B cell (primary cell): ENCODE measurements at regions not wholly inside any gene's neighbourhood (a gene's known extent, or its start where the extent isn't known, plus 50 kb on each side); places are given as distances from the start of the nearest gene placed in this dataset.

Experiments used
- ATAC-seq: fragments of 200-7000 bp; cut with Tn5 transposase; one replicate; pipeline ENCODE4 v1.10.0; 2021; ENCODE audit warnings: low read depth, mild to moderate bottlenecking, moderate number of reproducible peaks, moderate library complexity
- CTCF ChIA-PET: fragments of 350-600 bp; sonication (Branson Sonifier 250); formaldehyde crosslinking; loops from one replicate; lab custom pipeline; 2021; ENCODE audit warnings: antibody characterized with exemption, inconsistent platforms; lab: Charles Lee
- POLR2A ChIA-PET: fragments of 350-600 bp; sonication (Branson Sonifier 250); formaldehyde crosslinking; loops from one replicate; lab custom pipeline; 2021; ENCODE audit warnings: antibody characterized with exemption; lab: Charles Lee
- DNase-seq: peaks from one replicate; pipeline ENCODE4 v3.0.0; 2013
- H2AFZ ChIP-seq: 2 replicates; pipeline ENCODE4 v1.6.1; 2012; ENCODE audit warnings: mild to moderate bottlenecking, low read depth, low read length; ENCODE audit not compliant: insufficient read depth, poor library complexity, severe bottlenecking
- H3K27ac ChIP-seq, 2 donors: 1 replicate in 1 of 2; 2 replicates in 1 of 2; pipeline ENCODE4 v1.5.1; 2012 to 2013; ENCODE audit warnings: low read length in 2 of 2, mild to moderate bottlenecking in 2 of 2, moderate library complexity in 1 of 2
- H3K27me3 ChIP-seq, 4 experiments: fragments of 200-600 bp in 1 of 4; sonication (generic) in 1 of 4; replicated peaks in 1 of 4; 1 replicate in 2 of 4; 2 replicates in 2 of 4; pipeline versions ENCODE4 v1.6.1 to v1.7.0; 2013 to 2016; ENCODE audit warnings: low read length in 3 of 4, mild to moderate bottlenecking in 2 of 4, mixed read lengths in 1 of 4, moderate library complexity in 1 of 4; ENCODE audit not compliant: insufficient read depth in 4 of 4, control insufficient read depth in 3 of 4; ENCODE audit errors: control extremely low read depth in 1 of 4
- H3K36me3 ChIP-seq, 2 experiments: replicated peaks in 1 of 2; 1 replicate in 1 of 2; 2 replicates in 1 of 2; pipeline versions ENCODE4 v1.6.1 to v1.7.1; 2013; ENCODE audit warnings: low read length in 1 of 2; ENCODE audit not compliant: insufficient read depth in 2 of 2, control insufficient read depth in 1 of 2; ENCODE audit errors: control extremely low read depth in 1 of 2, extremely low read depth in 1 of 2
- H3K4me1 ChIP-seq, 2 donors: fragments of 200-600 bp in 1 of 2; sonication (generic) in 1 of 2; 1 replicate in 1 of 2; 2 replicates in 1 of 2; pipeline versions ENCODE4 v1.5.1 to v1.6.1; 2013 to 2017; ENCODE audit warnings: low read length in 2 of 2; ENCODE audit not compliant: control insufficient read depth in 2 of 2, insufficient read depth in 2 of 2
- H3K4me2 ChIP-seq: replicated peaks from 2 replicates; pipeline ENCODE3; 2012; ENCODE audit warnings: mild to moderate bottlenecking, low read depth, low read length; ENCODE audit not compliant: poor library complexity, severe bottlenecking
- H3K4me3 ChIP-seq, 5 experiments: fragments of 200-600 bp in 1 of 5; sonication (generic) in 1 of 5; 1 replicate in 3 of 5; 2 replicates in 2 of 5; pipeline versions ENCODE4 v1.5.1 to v1.7.0; 2011 to 2016; ENCODE audit warnings: low read length in 4 of 5, mild to moderate bottlenecking in 4 of 5, low read depth in 2 of 5, control low read depth in 1 of 5, moderate library complexity in 1 of 5; ENCODE audit not compliant: insufficient read depth in 1 of 5; ENCODE audit errors: control extremely low read depth in 1 of 5, extremely low read depth in 1 of 5
- H3K79me2 ChIP-seq: fragments of 200-600 bp; sonication (generic); one replicate; pipeline ENCODE4 v1.6.0; 2016; ENCODE audit warnings: low read length; ENCODE audit not compliant: control insufficient read depth, insufficient read depth
- H3K9ac ChIP-seq: fragments of 200-600 bp; sonication (generic); 2 replicates; pipeline ENCODE4 v1.6.1; 2017; ENCODE audit warnings: mild to moderate bottlenecking, low read length, moderate library complexity
- H3K9me3 ChIP-seq, 3 donors: one replicate each; pipeline versions ENCODE4 v1.6.1 to v1.7.1; 2013; ENCODE audit warnings: low read length in 2 of 3; ENCODE audit not compliant: control insufficient read depth in 2 of 3, insufficient read depth in 1 of 3; ENCODE audit errors: control extremely low read depth in 1 of 3
- H4K20me1 ChIP-seq: 2 replicates; pipeline ENCODE4 v1.6.0; 2012; ENCODE audit warnings: mild to moderate bottlenecking, low read length; ENCODE audit not compliant: insufficient read depth, control insufficient read depth, poor library complexity, severe bottlenecking
- H3K27ac Mint-ChIP-seq: one replicate; pipeline ENCODE4 v1.8.0; 2021; ENCODE audit warnings: mixed read lengths
- H3K27me3 Mint-ChIP-seq: one replicate; pipeline ENCODE4 v1.8.0; 2021; ENCODE audit warnings: mixed read lengths
- H3K4me1 Mint-ChIP-seq: one replicate; pipeline ENCODE4 v1.8.0; 2021; ENCODE audit warnings: mixed read lengths
- H3K4me3 Mint-ChIP-seq: one replicate; pipeline ENCODE4 v1.8.0; 2021; ENCODE audit warnings: mixed read lengths
- H3K9me3 Mint-ChIP-seq: one replicate; pipeline ENCODE4 v1.8.0; 2022; ENCODE audit warnings: mixed read lengths; ENCODE audit not compliant: insufficient read depth
- CTCF ChIP-seq: fragments of 200-600 bp; IDR thresholded peaks from one replicate; pipeline ENCODE4 v1.8.0; 2022; ENCODE audit warnings: antibody characterized with exemption, mild to moderate bottlenecking
- EZH2 ChIP-seq: IDR thresholded peaks from 2 replicates; pipeline ENCODE4 v1.6.1; 2012; ENCODE audit warnings: borderline replicate concordance, low read depth, mild to moderate bottlenecking, moderate library complexity, low read length; ENCODE audit not compliant: insufficient read depth, poor library complexity, severe bottlenecking
- WGBS: methylation state at CpG from one replicate; pipeline ENCODE4 v1.1.5; 2013; ENCODE audit warnings: missing lambda C conversion rate; ENCODE audit not compliant: insufficient coverage; 5-methylcytosine and 5-hydroxymethylcytosine counted together
- intact Hi-C: fragments of 100-400 bp; cut with micrococcal nuclease; formaldehyde crosslinking; loops from one replicate; pipeline ENCODE4 v1.10.0; 2022

GRCh38 chr20:39638731-39639130 is 676.6 kb downstream of the DHX35 start:
- no peak for DNase-seq
- no peak overlapping the region for H3K4me2 ChIP-seq
- POLR2A ChIA-PET = no interaction called here
- no peaks in the 10 kb centered on the region for H4K20me1 ChIP-seq
- no peak overlapping the region for H3K27ac ChIP-seq
- H3K4me3 ChIP-seq = no peak overlapping the region
- no peak overlapping the region for H3K9ac ChIP-seq
- WGBS = 50% methylated on average over 2 of the region's 2 CpGs
- H3K4me1 ChIP-seq = no peaks in the 10 kb centered on the region
- H3K9me3 ChIP-seq = peaks cover 0 to 5% (median 0%) of the 10 kb centered on the region in 3 donors
- no peaks in the 10 kb centered on the region for H3K27me3 ChIP-seq
- Mint-ChIP-seq H3K4me3 (no peak overlapping the region), H3K4me1 (no peaks in the 10 kb centered on the region), H3K27me3 (no peaks in the 10 kb centered on the region), H3K27ac (no peak overlapping the region), H3K9me3 (no peaks in the 10 kb centered on the region)
- intact Hi-C loops = no loop called here
- no peak for ATAC-seq
- TF ChIP-seq EZH2 = no peak
- no peak for TF ChIP-seq CTCF
- H2AFZ ChIP-seq = no peak overlapping the region
- CTCF ChIA-PET = no interaction called here
- no peaks in the 10 kb centered on the region for H3K79me2 ChIP-seq
- H3K36me3 ChIP-seq = no peaks in the 10 kb centered on the region

DNA sequence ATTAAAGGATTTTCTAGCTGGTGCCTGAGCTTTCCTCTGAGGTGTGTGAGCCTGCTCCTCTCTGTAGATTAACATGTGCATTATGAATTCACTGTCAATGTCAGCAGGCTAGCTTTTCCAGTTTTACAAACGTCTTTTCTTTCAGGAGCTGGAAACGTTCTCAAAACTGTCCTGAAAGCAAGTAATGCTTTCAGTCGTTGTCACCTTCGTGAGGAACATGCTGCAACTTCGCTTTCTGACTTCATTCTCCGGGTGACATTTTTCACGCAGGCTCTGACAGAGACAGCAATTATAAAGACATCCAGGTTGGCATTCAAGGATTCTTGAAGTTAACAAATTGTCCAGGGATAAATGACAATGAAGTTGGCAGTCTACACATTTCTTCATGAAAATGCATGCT is 671.5 kb downstream of the DHX35 start:
- Histone ChIP-seq H3K4me3 (no peak overlapping the region), H3K36me3 (no peaks in the 10 kb centered on the region), H3K9me3 (no peaks in the 10 kb centered on the region), H2AFZ (no peak overlapping the region), H3K9ac (no peak overlapping the region), H4K20me1 (no peaks in the 10 kb centered on the region), H3K4me1 (no peaks in the 10 kb centered on the region), H3K27ac (no peak overlapping the region), H3K4me2 (no peak overlapping the region), H3K27me3 (no peaks in the 10 kb centered on the region), H3K79me2 (no peaks in the 10 kb centered on the region)
- WGBS = 70% methylated on average over 7 of the region's 7 CpGs
- Mint-ChIP-seq H3K9me3 (no peaks in the 10 kb centered on the region), H3K27me3 (no peaks in the 10 kb centered on the region), H3K4me1 (no peaks in the 10 kb centered on the region), H3K27ac (no peak overlapping the region), H3K4me3 (no peak overlapping the region)
- ChIA-PET POLR2A (no interaction called here), CTCF (no interaction called here)
- ATAC-seq (no peak), DNase-seq (no peak)
- no peak for TF ChIP-seq CTCF
- no peak for TF ChIP-seq EZH2
- intact Hi-C loops = no loop called here
